CD14-positive monocyte (primary cell): ENCODE measurements at regions not wholly inside any gene's neighbourhood (a gene's known extent, or its start where the extent isn't known, plus 50 kb on each side); places are given as distances from the start of the nearest gene placed in this dataset.

Experiments used
- DNase-seq, 3 donors: peaks; one replicate each; pipeline ENCODE4 v3.0.0-alpha.2; 2011 to 2022
- H2AFZ ChIP-seq: 2 replicates; pipeline ENCODE4 v1.6.0; 2012; ENCODE audit warnings: mild to moderate bottlenecking, low read depth, low read length, inconsistent platforms; ENCODE audit not compliant: insufficient read depth, poor library complexity, severe bottlenecking
- H3K27ac ChIP-seq, 2 donors: 1 replicate in 1 of 2; 2 replicates in 1 of 2; pipeline ENCODE4 v1.5.1; 2012 to 2013; ENCODE audit warnings: low read length in 2 of 2, control low read depth in 1 of 2, inconsistent platforms in 1 of 2, low read depth in 1 of 2, mild to moderate bottlenecking in 1 of 2
- H3K27me3 ChIP-seq, 2 donors: one replicate each; pipeline versions ENCODE4 v1.6.0 to v1.6.1; 2011 to 2013; ENCODE audit warnings: low read length in 2 of 2; ENCODE audit not compliant: control insufficient read depth in 2 of 2, insufficient read depth in 2 of 2
- H3K36me3 ChIP-seq, 2 donors: replicated peaks in 1 of 2; 1 replicate in 1 of 2; 2 replicates in 1 of 2; pipeline versions ENCODE4 v1.5.1 to v1.6.1; 2012 to 2013; ENCODE audit warnings: low read length in 2 of 2, control low read depth in 1 of 2, inconsistent platforms in 1 of 2, mild to moderate bottlenecking in 1 of 2; ENCODE audit not compliant: insufficient read depth in 2 of 2, control insufficient read depth in 1 of 2
- H3K4me1 ChIP-seq, 2 donors: 1 replicate in 1 of 2; 2 replicates in 1 of 2; pipeline versions ENCODE4 v1.5.1 to v1.6.1; 2012 to 2013; ENCODE audit warnings: low read length in 2 of 2, control low read depth in 1 of 2, inconsistent platforms in 1 of 2, mild to moderate bottlenecking in 1 of 2, moderate library complexity in 1 of 2; ENCODE audit not compliant: insufficient read depth in 2 of 2, control insufficient read depth in 1 of 2
- H3K4me2 ChIP-seq: replicated peaks from 2 replicates; pipeline ENCODE3; 2012; ENCODE audit warnings: low read length, moderate library complexity, mild to moderate bottlenecking; ENCODE audit not compliant: poor library complexity, severe bottlenecking; ENCODE audit errors: extremely low read depth
- H3K4me3 ChIP-seq, 3 experiments: fragments of 200-600 bp in 1 of 3; sonication (generic) in 1 of 3; replicated peaks in 1 of 3; 1 replicate in 2 of 3; 2 replicates in 1 of 3; pipeline ENCODE4 v1.5.1; 2011 to 2013; ENCODE audit warnings: low read length in 3 of 3, mild to moderate bottlenecking in 3 of 3, control low read depth in 2 of 3, low read depth in 2 of 3, inconsistent platforms in 1 of 3, moderate library complexity in 1 of 3
- H3K79me2 ChIP-seq: 2 replicates; pipeline ENCODE4 v1.6.0; 2012; ENCODE audit warnings: mild to moderate bottlenecking, control low read depth, inconsistent platforms, low read length, moderate library complexity; ENCODE audit not compliant: insufficient read depth
- H3K9ac ChIP-seq: 2 replicates; pipeline ENCODE4 v1.6.0; 2017; ENCODE audit warnings: low read length, mild to moderate bottlenecking; ENCODE audit not compliant: insufficient read depth, poor library complexity, severe bottlenecking
- H3K9me3 ChIP-seq, 2 donors: replicated peaks in 1 of 2; 1 replicate in 1 of 2; 2 replicates in 1 of 2; pipeline versions ENCODE4 v1.5.1 to v1.6.1; 2012 to 2013; ENCODE audit warnings: low read length in 2 of 2, control low read depth in 1 of 2; ENCODE audit not compliant: control insufficient read depth in 1 of 2, insufficient read depth in 1 of 2
- H4K20me1 ChIP-seq: 2 replicates; pipeline ENCODE4 v1.6.0; 2012; ENCODE audit warnings: mild to moderate bottlenecking, low read length, control low read depth, moderate library complexity; ENCODE audit not compliant: insufficient read depth
- H3K27ac Mint-ChIP-seq, 7 donors: one replicate each; pipeline ENCODE4 v1.8.0; 2020; ENCODE audit warnings: mild to moderate bottlenecking in 7 of 7, mixed read lengths in 7 of 7, moderate library complexity in 6 of 7, inconsistent platforms in 2 of 7
- H3K27me3 Mint-ChIP-seq, 3 donors: one replicate each; pipeline ENCODE4 v1.8.0; 2021 to 2022; ENCODE audit warnings: low read depth in 3 of 3, mild to moderate bottlenecking in 3 of 3, mixed read lengths in 3 of 3, moderate library complexity in 3 of 3, inconsistent platforms in 1 of 3
- H3K36me3 Mint-ChIP-seq, 2 donors: one replicate each; pipeline ENCODE4 v1.8.0; 2020; ENCODE audit warnings: mixed read lengths in 2 of 2, inconsistent platforms in 1 of 2, mild to moderate bottlenecking in 1 of 2
- H3K4me1 Mint-ChIP-seq: one replicate; pipeline ENCODE4 v1.8.0; 2020; ENCODE audit warnings: mild to moderate bottlenecking, mixed read lengths
- H3K4me3 Mint-ChIP-seq, 2 donors: one replicate each; pipeline ENCODE4 v1.8.0; 2020; ENCODE audit warnings: mild to moderate bottlenecking in 2 of 2, mixed read lengths in 2 of 2, moderate library complexity in 1 of 2
- H3K9me3 Mint-ChIP-seq, 7 donors: one replicate each; pipeline ENCODE4 v1.8.0; 2020 to 2022; ENCODE audit warnings: mixed read lengths in 7 of 7, mild to moderate bottlenecking in 6 of 7, moderate library complexity in 6 of 7, inconsistent platforms in 2 of 7
- WGBS: methylation state at CpG from one replicate; pipeline ENCODE4 v1.1.5; 2013; ENCODE audit warnings: missing lambda C conversion rate; ENCODE audit not compliant: insufficient coverage; 5-methylcytosine and 5-hydroxymethylcytosine counted together
- intact Hi-C, 2 donors: fragments of 100-400 bp; cut with micrococcal nuclease; formaldehyde crosslinking; loops; one replicate each; pipeline versions ENCODE4 v1.15.0 to v1.15.1; 2023
- TF ChIP-seq, protein P1 (sequence below): fragments of 200-600 bp; IDR thresholded peaks from one replicate; pipeline ENCODE4 v1.8.0; 2022; ENCODE audit warnings: antibody characterized with exemption, mild to moderate bottlenecking

DNA sequence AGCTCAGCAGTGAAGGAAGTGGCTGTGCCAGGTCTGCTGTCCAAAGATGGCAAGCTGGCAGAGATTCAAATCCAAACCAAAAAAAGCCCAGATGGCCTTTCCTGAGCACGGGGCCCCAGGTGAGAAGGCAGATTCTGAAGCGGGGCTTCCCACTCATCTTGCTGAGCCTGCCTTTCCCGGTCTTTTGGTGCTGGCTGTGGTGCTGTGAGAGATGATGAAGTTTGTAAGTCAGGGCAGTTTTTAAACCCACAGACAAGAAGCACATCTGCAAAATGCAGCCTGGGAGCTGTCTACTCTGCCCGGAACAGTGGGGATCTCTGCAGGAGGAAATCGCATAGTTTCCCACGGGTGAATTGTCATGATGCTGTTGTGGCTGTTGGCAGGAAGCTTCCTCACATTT lies 85.0 kb upstream of the IRX4 start:
- WGBS = 71% methylated on average over 5 of the region's 6 CpGs
- Mint-ChIP-seq H3K9me3 (peaks cover 0 to 6% (median 0%) of the 10 kb centered on the region in 7 donors), H3K4me3 (no peak overlapping the region), H3K27ac (no peak overlapping the region), H3K27me3 (peaks cover 2 to 12% (median 3%) of the 10 kb centered on the region in 3 donors), H3K4me1 (no peaks in the 10 kb centered on the region), H3K36me3 (no peaks in the 10 kb centered on the region)
- Histone ChIP-seq H3K79me2 (no peaks in the 10 kb centered on the region), H2AFZ (no peak overlapping the region), H3K27me3 (no peaks in the 10 kb centered on the region), H3K4me2 (no peak overlapping the region), H4K20me1 (no peaks in the 10 kb centered on the region), H3K36me3 (no peaks in the 10 kb centered on the region), H3K4me1 (no peaks in the 10 kb centered on the region), H3K27ac (no peak overlapping the region), H3K9ac (no peak overlapping the region), H3K4me3 (no peak overlapping the region), H3K9me3 (no peaks in the 10 kb centered on the region)
- no peak for DNase-seq
- TF ChIP-seq, protein P1, sequence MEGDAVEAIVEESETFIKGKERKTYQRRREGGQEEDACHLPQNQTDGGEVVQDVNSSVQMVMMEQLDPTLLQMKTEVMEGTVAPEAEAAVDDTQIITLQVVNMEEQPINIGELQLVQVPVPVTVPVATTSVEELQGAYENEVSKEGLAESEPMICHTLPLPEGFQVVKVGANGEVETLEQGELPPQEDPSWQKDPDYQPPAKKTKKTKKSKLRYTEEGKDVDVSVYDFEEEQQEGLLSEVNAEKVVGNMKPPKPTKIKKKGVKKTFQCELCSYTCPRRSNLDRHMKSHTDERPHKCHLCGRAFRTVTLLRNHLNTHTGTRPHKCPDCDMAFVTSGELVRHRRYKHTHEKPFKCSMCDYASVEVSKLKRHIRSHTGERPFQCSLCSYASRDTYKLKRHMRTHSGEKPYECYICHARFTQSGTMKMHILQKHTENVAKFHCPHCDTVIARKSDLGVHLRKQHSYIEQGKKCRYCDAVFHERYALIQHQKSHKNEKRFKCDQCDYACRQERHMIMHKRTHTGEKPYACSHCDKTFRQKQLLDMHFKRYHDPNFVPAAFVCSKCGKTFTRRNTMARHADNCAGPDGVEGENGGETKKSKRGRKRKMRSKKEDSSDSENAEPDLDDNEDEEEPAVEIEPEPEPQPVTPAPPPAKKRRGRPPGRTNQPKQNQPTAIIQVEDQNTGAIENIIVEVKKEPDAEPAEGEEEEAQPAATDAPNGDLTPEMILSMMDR = no peak
- intact Hi-C loops = no loop called here

DNA sequence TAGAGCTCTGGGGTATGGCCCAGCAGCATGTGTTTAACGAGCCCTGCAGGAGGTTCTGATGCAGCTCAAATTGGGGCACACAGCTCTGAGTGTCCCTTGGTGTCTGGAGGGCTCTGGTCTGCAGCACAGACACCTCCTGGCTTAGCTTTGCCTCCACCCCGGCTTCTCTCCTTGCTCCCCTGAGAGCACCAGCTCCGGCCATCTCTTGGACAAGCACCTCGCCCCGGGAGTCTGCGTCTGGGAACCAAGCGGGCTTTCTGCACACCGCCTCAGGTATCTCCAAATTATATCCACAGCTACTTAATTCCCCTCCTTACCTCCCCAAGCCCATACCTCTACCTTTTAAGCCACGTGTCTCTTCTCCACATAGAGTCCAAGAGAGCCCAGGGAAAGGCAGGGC lies 83.7 kb upstream of the IRX4 start:
- Mint-ChIP-seq H3K27ac (no peak overlapping the region), H3K36me3 (no peaks in the 10 kb centered on the region), H3K4me1 (no peaks in the 10 kb centered on the region), H3K9me3 (peaks cover 0 to 4% (median 0%) of the 10 kb centered on the region in 7 donors), H3K4me3 (no peak overlapping the region), H3K27me3 (peaks cover 2 to 12% (median 3%) of the 10 kb centered on the region in 3 donors)
- Histone ChIP-seq H3K9ac (no peak overlapping the region), H3K4me1 (no peaks in the 10 kb centered on the region), H3K9me3 (no peaks in the 10 kb centered on the region), H4K20me1 (no peaks in the 10 kb centered on the region), H3K4me2 (no peak overlapping the region), H3K27ac (no peak overlapping the region), H3K27me3 (no peaks in the 10 kb centered on the region), H2AFZ (no peak overlapping the region), H3K4me3 (no peak overlapping the region), H3K79me2 (no peaks in the 10 kb centered on the region), H3K36me3 (no peaks in the 10 kb centered on the region)
- WGBS = 72% methylated on average over 9 of the region's 9 CpGs
- intact Hi-C loops = no loop called here
- TF ChIP-seq, protein P1 = no peak
- DNase-seq = no peak
